ENCODE measurements at regions not wholly inside any gene's neighbourhood (a gene's known extent, or its start where the extent isn't known, plus 50 kb on each side); places are given as distances from the start of the nearest gene placed in this dataset.
"Not testable (repeated sequence)": the region's sequence is repeated elsewhere in the genome, so short reads cannot be mapped to it uniquely, and the experiment has no call there.

DNA sequence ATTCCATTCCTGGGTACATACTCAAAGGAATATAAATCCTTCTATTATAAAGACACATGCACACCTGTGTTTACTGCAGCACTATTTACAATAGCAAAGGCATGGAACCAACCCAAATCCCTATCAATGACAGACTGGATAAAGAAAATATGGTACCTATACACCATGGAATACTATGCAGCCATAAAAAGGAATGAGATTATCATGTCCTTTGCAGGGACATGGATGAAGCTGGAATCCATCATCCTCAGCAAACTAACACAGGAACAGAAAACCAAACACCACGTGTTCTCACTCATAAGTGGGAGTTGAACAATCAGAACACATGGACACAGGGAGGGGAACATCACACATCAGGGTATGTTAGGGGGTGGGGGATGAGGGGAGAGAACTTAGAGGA lies 84.8 kb upstream of the LHX1 start:
- DNase-seq (ENCODE audit: low spot score); in situ Hi-C loops (cut with HindIII; ENCODE audit: low sequenced_read_pairs): not testable (repeated sequence)

- in situ Hi-C loops (cut with HindIII; ENCODE audit: low sequenced_read_pairs), result no loop called here
- no peak for DNase-seq (ENCODE audit: low spot score)
These were observed 82.3 kb upstream of the LHX1 start for GRCh38 chr17:36854982-36855381.

DNA sequence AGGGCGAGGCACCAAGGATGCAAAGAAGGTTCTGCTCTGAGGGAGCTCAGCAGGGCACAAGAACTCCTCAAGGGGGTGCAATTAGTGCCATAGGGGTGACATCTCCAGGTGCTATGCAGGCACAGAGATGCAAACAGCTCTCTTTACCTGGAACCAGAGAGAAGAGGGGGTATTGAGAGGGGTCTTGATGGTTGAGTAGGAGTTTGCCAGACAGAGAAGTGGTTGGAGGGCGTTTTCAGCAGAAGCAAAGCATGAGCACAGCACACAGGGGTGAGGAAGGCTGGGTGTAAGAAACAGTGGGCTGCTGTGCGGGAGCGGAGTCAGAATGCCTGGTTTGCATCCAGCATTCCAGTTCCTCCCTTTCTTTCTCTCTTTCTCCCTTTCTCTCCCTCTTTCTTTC lies 81.8 kb upstream of the LHX1 start:
- DNase-seq (ENCODE audit: low spot score), result no peak
- in situ Hi-C loops (cut with HindIII; ENCODE audit: low sequenced_read_pairs), result no loop called here

DNA sequence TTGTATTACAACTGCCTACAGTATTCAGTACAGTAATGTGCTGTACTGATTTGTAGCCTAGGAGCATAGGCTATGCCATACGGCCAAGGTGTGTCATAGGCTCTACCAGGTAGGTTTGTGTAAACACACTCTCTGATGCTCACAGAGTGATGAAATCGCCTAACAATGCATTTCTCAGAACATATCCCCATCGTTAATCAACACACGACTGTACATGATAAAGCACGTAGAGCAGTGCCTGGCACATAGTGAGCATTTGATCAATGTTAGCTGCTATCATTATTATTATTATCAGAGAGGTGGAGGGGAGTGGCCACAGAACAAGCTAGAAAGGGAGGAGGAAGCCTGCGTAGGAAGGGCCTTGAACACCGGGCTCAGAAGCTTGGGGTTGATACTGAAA lies 81.1 kb upstream of the LHX1 start:
- in situ Hi-C loops (cut with HindIII; ENCODE audit: low sequenced_read_pairs), result no loop called here
- no peak for DNase-seq (ENCODE audit: low spot score)

- no peak for DNase-seq (ENCODE audit: low spot score)
- in situ Hi-C loops (cut with HindIII; ENCODE audit: low sequenced_read_pairs), result no loop called here
These were observed 80.3 kb upstream of the LHX1 start for GRCh38 chr17:36856903-36857381.

DNA sequence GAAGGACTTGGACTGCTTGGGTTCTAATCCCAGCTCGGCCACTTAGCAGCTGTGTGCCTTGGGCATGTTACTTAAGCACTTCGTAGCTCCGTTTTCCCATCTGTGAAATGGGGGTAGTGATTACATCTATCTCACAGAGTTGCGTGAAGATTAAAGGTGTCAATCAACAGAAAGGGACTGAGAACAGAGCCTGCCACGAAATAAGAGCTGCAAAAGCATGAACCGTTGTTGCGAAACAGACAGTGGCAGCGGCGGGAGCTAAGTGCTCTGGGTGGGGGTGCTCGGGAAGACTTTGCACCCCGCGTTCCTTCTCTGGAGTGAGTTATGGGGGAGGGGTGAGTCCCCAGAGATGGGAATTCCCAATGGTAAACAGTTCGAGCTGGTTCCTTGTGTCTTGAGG lies 79.6 kb upstream of the LHX1 start:
- in situ Hi-C loops (cut with HindIII; ENCODE audit: low sequenced_read_pairs), result no loop called here
- no peak for DNase-seq (ENCODE audit: low spot score)

DNA sequence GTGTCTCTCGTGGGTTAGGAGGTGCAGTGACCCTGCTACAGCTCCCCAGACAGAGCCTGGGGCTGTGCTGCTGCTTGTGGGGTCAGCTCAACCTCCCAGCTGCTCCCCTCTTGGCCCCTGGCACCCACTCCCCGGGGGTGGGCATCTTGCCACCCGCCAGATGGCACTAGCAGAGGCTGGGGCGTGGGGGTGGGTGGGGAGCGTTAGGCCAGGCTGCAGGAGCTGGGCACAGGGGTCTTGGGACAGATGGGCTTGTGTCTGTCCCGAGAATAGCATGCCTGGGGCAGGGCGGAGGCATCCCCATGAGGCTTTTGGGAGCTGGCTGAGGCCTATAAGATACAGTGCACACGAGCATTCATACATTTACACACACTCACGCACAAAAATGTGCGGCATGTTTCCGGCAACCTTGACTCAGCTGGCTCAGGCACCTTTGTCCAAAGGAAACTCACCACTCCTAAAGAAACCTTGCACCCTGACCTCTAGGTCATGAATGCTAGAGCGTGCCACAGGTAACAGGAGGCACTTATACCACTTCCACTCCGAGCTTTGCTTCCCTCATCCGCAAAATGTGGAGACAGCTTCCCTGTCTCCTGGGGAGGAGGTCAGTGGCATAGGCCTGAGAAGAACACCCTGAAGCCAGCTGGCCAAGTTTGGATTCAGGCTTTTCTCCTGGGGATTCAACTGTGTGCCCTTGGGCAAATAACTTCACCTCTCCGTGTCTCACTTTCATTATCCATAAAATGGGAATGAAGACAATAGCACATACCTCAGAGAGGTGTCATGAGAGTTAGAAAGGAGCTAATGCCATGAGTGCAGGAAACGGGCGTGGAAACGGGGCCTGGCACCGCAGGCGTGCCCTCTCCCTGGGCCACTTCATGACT lies 78.9 kb upstream of the LHX1 start:
- in situ Hi-C loops (cut with HindIII; ENCODE audit: low sequenced_read_pairs), result no loop called here

DNA sequence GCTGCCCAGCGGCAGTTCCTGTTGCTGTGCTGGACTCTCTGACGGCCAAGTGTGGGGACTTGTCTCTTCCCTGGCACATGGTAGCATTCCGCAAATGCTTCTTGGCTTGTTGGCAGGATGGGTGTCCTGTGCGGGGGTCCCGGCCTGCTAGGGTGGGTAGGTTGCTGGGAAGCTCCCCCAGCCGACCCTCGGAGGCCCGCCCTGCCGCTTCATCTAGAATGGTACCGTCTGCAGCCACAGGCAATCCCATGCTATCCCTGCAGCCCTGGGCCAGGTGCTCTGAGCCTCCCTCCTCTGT lies 78.3 kb upstream of the LHX1 start:
- in situ Hi-C loops (cut with HindIII; ENCODE audit: low sequenced_read_pairs), result no loop called here
- no peak for DNase-seq (ENCODE audit: low spot score)

More for the DNA sequence above, 78.9 kb upstream of the LHX1 start:
- DNase-seq (ENCODE audit: low spot score), result no peak

DNA sequence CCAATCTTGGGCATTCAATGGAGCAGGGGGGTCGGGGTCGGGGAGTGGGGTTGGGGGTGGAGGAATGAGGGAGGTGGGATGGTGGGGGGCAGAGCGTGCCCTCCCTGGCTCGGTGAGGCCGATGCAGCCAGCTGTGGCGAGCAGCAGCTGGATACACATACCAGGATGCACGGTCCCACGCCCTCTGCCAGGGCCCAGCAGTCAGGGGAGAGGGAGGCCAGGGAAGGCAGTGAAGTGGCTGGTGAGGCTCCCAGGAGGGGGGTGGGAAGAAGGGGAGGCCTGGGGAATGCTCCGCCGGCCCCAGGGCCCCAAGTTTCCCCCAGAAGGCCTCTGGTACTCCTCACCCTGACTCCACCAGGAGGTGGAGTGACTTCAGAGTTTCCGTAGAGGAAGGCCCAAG lies 77.6 kb upstream of the LHX1 start:
- no peak for DNase-seq (ENCODE audit: low spot score)
- in situ Hi-C loops (cut with HindIII; ENCODE audit: low sequenced_read_pairs), result no loop called here

- in situ Hi-C loops (cut with HindIII; ENCODE audit: low sequenced_read_pairs), result no loop called here
These were observed 75.7 kb upstream of the LHX1 start for GRCh38 chr17:36861531-36861930.

DNA sequence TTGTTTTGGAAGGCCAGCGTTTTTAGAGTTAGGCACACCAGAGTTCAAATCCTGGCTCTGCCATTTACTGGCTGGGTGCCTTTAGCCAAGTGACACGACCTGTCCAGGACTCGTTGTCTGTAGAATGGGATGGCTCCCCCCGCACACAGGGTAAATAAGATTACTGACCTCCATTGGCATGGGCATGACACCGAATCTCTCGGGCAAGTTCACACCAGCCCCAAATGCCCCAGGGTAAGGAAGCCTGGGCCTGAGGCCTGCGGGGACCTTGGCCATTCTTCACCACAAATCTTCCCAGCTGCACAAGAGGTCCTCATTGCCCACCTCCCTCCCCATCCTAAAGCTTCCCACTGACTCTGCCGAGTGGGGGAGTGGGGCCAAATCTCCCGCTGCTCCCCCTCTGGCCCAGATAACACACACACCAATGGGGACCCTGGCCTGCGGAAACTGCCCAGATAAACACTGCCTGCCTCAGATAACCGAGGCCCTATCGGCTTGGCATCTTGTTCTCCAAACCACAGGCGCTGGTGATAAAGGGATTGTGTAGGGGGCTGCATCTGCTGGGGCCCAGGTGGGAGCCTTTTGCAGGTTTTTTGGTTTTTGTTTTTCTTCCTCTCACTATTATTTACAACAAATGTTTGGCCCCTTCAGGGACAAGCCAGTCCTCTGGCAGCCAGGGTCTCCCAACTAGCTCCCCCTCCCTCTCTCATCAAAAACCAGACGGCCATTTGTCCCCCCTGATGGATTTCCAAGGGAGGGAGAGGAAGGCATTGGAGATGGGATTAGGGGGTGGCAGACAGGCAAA lies 75.0 kb upstream of the LHX1 start:
- in situ Hi-C loops (cut with HindIII; ENCODE audit: low sequenced_read_pairs), result no loop called here
- DNase-seq (ENCODE audit: low spot score), result no peak

More at GRCh38 chr17:36861531-36861930, 75.7 kb upstream of the LHX1 start:
- DNase-seq (ENCODE audit: low spot score), result no peak

- in situ Hi-C loops (cut with HindIII; ENCODE audit: low sequenced_read_pairs), result no loop called here
- DNase-seq (ENCODE audit: low spot score), result no peak
These were observed 74.1 kb upstream of the LHX1 start for GRCh38 chr17:36863131-36863530.

DNA sequence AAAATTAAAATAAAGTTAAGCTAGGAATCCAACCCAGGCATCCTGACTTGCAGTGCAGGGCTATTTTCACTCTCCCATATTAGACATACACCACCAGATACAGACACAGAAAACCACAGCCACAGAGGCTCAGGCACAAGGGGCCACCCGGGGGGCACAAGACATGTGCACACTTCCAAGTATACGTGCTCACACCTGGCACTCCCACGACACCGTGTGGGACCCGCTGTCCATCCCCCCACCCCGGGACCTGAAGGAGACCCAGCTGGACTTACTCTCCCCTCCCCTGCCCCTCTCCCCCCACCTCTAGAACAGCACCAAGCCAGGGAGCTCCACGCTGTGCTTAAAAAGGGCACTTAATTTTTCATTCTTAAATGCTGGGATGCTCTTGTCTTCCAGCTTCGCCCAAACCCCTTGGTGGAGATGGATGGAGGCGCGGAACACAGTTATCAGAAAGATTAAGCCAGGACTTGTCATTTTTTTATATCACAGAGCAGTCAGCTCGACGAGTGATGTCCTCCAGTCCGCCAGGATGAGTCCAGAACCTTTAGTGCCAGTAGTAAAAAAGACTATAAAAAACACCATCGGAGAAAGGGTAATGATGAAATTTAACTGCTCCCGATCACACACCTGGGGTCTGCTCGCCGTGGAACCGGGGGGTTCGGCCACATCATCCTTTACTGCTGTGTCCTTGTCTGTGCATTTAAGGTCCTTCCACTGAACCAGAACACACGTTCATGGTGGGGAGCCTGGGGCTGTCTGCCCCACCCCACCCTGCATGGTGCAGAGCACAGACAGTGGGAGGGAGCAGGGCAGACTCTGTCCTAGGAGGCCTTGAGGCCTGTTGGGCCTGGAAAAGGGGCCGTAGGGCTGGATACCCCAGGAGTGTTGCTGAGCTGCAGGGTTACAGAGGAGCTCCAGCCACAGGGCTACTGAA lies 73.3 kb upstream of the LHX1 start:
- no peak for DNase-seq (ENCODE audit: low spot score)
- in situ Hi-C loops (cut with HindIII; ENCODE audit: low sequenced_read_pairs), result no loop called here

- peak; percentile 33 for DNase-seq (ENCODE audit: low spot score)
- in situ Hi-C loops (cut with HindIII; ENCODE audit: low sequenced_read_pairs), result no loop called here
These were observed 72.3 kb upstream of the LHX1 start for GRCh38 chr17:36864827-36865430.

GRCh38 chr17:36867716-36868341 lies 69.4 kb upstream of the LHX1 start:
- no peak for DNase-seq (ENCODE audit: low spot score)
- in situ Hi-C loops (cut with HindIII; ENCODE audit: low sequenced_read_pairs), result no loop called here

DNA sequence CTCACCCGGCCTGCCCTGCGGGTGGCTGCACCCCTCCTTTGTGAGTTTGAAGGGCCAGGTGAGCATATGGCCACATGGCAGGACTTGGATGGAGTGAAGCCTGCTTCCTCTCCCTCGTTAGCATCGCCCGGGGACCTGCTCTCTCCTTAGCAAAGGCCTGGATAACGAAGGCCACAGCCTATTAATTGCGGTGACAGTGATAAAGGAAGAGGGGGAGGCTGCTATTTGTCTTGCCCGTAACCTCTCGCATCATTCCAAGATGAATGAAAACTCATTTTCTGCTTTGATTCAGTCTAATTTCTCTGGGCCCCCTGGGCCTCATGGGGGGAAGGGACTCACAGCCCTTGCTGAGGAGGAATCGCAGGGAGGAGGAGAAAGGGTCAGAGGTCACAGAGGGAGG lies 68.5 kb upstream of the LHX1 start:
- DNase-seq (ENCODE audit: low spot score), result peak; percentile 27
- in situ Hi-C loops (cut with HindIII; ENCODE audit: low sequenced_read_pairs), result no loop called here

- in situ Hi-C loops (cut with HindIII; ENCODE audit: low sequenced_read_pairs), result no loop called here
- peak; percentile 33 for DNase-seq (ENCODE audit: low spot score)
These were observed 67.8 kb upstream of the LHX1 start for GRCh38 chr17:36869441-36869840.

- in situ Hi-C loops (cut with HindIII; ENCODE audit: low sequenced_read_pairs), result no loop called here
- no peak for DNase-seq (ENCODE audit: low spot score)
These were observed 67.2 kb upstream of the LHX1 start for GRCh38 chr17:36869856-36870719.
